Hepatocyte (in vitro differentiated cells): ENCODE measurements at regions not wholly inside any gene's neighbourhood (a gene's known extent, or its start where the extent isn't known, plus 50 kb on each side); places are given as distances from the start of the nearest gene placed in this dataset.

Experiments
- EZH2 ChIP-seq: fragments of 200-600 bp; sonication (generic); IDR thresholded peaks from 2 replicates; pipeline ENCODE4 v1.6.1; 2016; ENCODE audit warnings: antibody characterized with exemption, mild to moderate bottlenecking, borderline replicate concordance
- EZH2phosphoT487 ChIP-seq: fragments of 200-600 bp; sonication (generic); IDR thresholded peaks from one replicate; pipeline ENCODE4 v1.6.1; 2018; ENCODE audit warnings: antibody characterized with exemption, mild to moderate bottlenecking, low read depth, moderate library complexity; ENCODE audit not compliant: unreplicated experiment, severe bottlenecking
- TF ChIP-seq, protein P1 (sequence below): fragments of 200-600 bp; sonication (generic); IDR thresholded peaks from 2 replicates; pipeline ENCODE4 v1.5.1; 2016; ENCODE audit warnings: antibody characterized with exemption, mild to moderate bottlenecking; ENCODE audit not compliant: poor library complexity

DNA sequence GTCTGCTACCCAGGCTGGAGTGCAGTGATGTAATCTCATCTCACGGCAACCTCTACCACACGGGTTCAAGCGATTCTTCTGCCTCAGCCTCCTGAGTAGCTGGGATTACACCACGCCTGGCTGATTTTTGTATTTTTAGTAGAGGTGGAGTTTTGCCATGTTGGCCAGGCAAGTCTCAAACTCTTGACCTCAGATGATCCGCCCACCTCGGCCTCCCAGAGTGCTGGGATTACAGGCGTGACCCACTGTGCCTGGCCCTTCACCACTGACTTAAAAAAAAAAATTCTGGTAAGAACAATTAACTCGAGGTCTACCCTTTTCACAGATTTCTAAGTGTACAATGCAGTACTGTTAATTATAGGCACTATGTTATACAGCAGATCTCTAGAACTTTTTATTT, 279.4 kb downstream of the PARN start:
- TF ChIP-seq, protein P1, sequence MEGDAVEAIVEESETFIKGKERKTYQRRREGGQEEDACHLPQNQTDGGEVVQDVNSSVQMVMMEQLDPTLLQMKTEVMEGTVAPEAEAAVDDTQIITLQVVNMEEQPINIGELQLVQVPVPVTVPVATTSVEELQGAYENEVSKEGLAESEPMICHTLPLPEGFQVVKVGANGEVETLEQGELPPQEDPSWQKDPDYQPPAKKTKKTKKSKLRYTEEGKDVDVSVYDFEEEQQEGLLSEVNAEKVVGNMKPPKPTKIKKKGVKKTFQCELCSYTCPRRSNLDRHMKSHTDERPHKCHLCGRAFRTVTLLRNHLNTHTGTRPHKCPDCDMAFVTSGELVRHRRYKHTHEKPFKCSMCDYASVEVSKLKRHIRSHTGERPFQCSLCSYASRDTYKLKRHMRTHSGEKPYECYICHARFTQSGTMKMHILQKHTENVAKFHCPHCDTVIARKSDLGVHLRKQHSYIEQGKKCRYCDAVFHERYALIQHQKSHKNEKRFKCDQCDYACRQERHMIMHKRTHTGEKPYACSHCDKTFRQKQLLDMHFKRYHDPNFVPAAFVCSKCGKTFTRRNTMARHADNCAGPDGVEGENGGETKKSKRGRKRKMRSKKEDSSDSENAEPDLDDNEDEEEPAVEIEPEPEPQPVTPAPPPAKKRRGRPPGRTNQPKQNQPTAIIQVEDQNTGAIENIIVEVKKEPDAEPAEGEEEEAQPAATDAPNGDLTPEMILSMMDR: no peak
- no peak for TF ChIP-seq EZH2phosphoT487
- TF ChIP-seq EZH2: no peak
